K562 (cell line): ENCODE measurements at regions not wholly inside any gene's neighbourhood (a gene's known extent, or its start where the extent isn't known, plus 50 kb on each side); places are given as distances from the start of the nearest gene placed in this dataset.

Experiments used
- ATF1 ChIP-seq, 2 experiments: fragments of 450-650 bp in 1 of 2; IDR thresholded peaks; 2 replicates each; pipeline ENCODE4 v1.6.1; 2016; ENCODE audit warnings: missing compliant biosample characterization in 1 of 2, missing genetic modification characterization in 1 of 2
- CBFA2T2 ChIP-seq: fragments of 450-650 bp; conservative IDR thresholded peaks from 2 replicates; pipeline ENCODE4 v1.6.1; 2017; ENCODE audit warnings: mild to moderate bottlenecking
- CTCF ChIP-seq, 3 experiments: IDR thresholded peaks in 2 of 3; conservative IDR thresholded peaks in 1 of 3; 2 replicates each; pipeline ENCODE4 v1.5.1; 2011 to 2012; ENCODE audit warnings: low read length in 3 of 3, mild to moderate bottlenecking in 3 of 3, control low read depth in 2 of 3, improper control_type of control experiment in 1 of 3, inconsistent platforms in 1 of 3, low read depth in 1 of 3, mixed read lengths in 1 of 3, moderate library complexity in 1 of 3; ENCODE audit not compliant: insufficient read depth in 2 of 3
- FOXA3 ChIP-seq, 2 experiments: fragments of 450-650 bp in 1 of 2; sonication (generic) in 1 of 2; formaldehyde crosslinking; IDR thresholded peaks in 1 of 2; conservative IDR thresholded peaks in 1 of 2; 2 replicates each; pipeline versions ENCODE4 v1.4.0 to v1.8.0; 2020 to 2022; ENCODE audit warnings: mild to moderate bottlenecking in 2 of 2, missing genetic modification reagents in 1 of 2
- GATAD2A ChIP-seq: fragments of 450-650 bp; IDR thresholded peaks from 2 replicates; pipeline ENCODE4 v1.6.1; 2017
- MAFF ChIP-seq: IDR thresholded peaks from 2 replicates; pipeline ENCODE4 v1.6.1; 2012; ENCODE audit warnings: low read length, improper control_type of control experiment
- NEUROD1 ChIP-seq: fragments of 150-350 bp; IDR thresholded peaks from 2 replicates; pipeline ENCODE4 v1.6.1; 2014; ENCODE audit warnings: borderline replicate concordance, low read length, low read depth; ENCODE audit not compliant: partially characterized antibody
- RCOR1 ChIP-seq, 2 experiments: IDR thresholded peaks; 2 replicates each; pipeline ENCODE4 v1.6.1; 2012; ENCODE audit warnings: low read depth in 2 of 2, low read length in 2 of 2, borderline replicate concordance in 1 of 2, improper control_type of control experiment in 1 of 2
- REST ChIP-seq, 2 experiments: fragments of 450-650 bp; formaldehyde crosslinking in 1 of 2; IDR thresholded peaks; 2 replicates each; pipeline versions ENCODE4 v1.4.0 to v1.6.1; 2014 to 2020; ENCODE audit warnings: mild to moderate bottlenecking in 2 of 2, borderline replicate concordance in 1 of 2, low read depth in 1 of 2
- TFAM ChIP-seq: fragments of 250-450 bp; sonication (Bioruptor Pico); conservative IDR thresholded peaks from 2 replicates; pipeline ENCODE4 v1.5.0; 2021; ENCODE audit warnings: mild to moderate bottlenecking, moderate library complexity
- VEZF1 ChIP-seq: fragments of 200-800 bp; sonication (Bioruptor generic); IDR thresholded peaks from 2 replicates; pipeline ENCODE4 v1.6.1; 2017; ENCODE audit warnings: missing genetic modification characterization, missing compliant biosample characterization
- ZNF217 ChIP-seq: sonication (generic); formaldehyde crosslinking; IDR thresholded peaks from 2 replicates; pipeline ENCODE4 v1.8.0; 2022; ENCODE audit warnings: mild to moderate bottlenecking, missing genetic modification reagents
- ZNF280A ChIP-seq: fragments of 450-650 bp; IDR thresholded peaks from 2 replicates; pipeline ENCODE4 v1.6.1; 2018; ENCODE audit warnings: mild to moderate bottlenecking, low read depth; ENCODE audit not compliant: partially characterized antibody

- TF ChIP-seq ZNF280A = no peak
- TF ChIP-seq FOXA3 (CRISPR knock-in tag; conservative IDR thresholded peaks at IDR 0.05 in 1 of 2, IDR thresholded peaks at IDR 0.05 in 1 of 2) = no peak
- TF ChIP-seq GATAD2A = no peak
- TF ChIP-seq CBFA2T2 = no peak
- TF ChIP-seq VEZF1 = no peak
- no peak for TF ChIP-seq ATF1 (CRISPR knock-in tag; IDR thresholded peaks at IDR 0.05)
- TF ChIP-seq ATF1 (tag; IDR thresholded peaks at IDR 0.05) = no peak
- no peak for TF ChIP-seq NEUROD1
- TF ChIP-seq RCOR1 (IDR thresholded peaks at IDR 0.05; ENCODE audit: borderline replicate concordance in 1 of 2, low read depth in 2 of 2, low read length in 2 of 2) = no peak
- no peak for TF ChIP-seq MAFF
- TF ChIP-seq TFAM (CRISPR knock-in tag) = no peak
- peak; percentile 17; the same call in 1 of the 2 replicates for TF ChIP-seq REST (IDR thresholded peaks at IDR 0.05; ENCODE audit: borderline replicate concordance)
- no peak for TF ChIP-seq REST (CRISPR knock-in tag; IDR thresholded peaks at IDR 0.05; ENCODE audit: low read depth)
- no peak for TF ChIP-seq ZNF217 (CRISPR knock-in tag)
- TF ChIP-seq CTCF (IDR thresholded peaks at IDR 0.05 in 2 of 3, conservative IDR thresholded peaks at IDR 0.05 in 1 of 3; ENCODE audit: insufficient read depth in 2 of 3, low read depth in 1 of 3, low read length in 3 of 3) = 0 out of 6 replicates have a peak, but pooled peaks of 1 of the 3 experiments have one; percentile 17
Observed at GRCh38 chr13:50376895-50377575, 361.8 kb downstream of the KCNRG start (continued).
